Esophagus muscularis mucosa (tissue), 3 donors: ENCODE measurements at regions not wholly inside any gene's neighbourhood (a gene's known extent, or its start where the extent isn't known, plus 50 kb on each side); places are given as distances from the start of the nearest gene placed in this dataset.

Experiments used
- POLR2A ChIP-seq: fragments of 450-650 bp; IDR thresholded peaks from one replicate; pipeline ENCODE4 v1.6.1; 2017; ENCODE audit warnings: antibody characterized with exemption, moderate library complexity, mild to moderate bottlenecking, low read depth
- TF ChIP-seq, protein P1 (sequence below), 3 experiments: fragments of 200-600 bp in 2 of 3; fragments of 450-650 bp in 1 of 3; sonication (generic) in 2 of 3; IDR thresholded peaks; one replicate each; pipeline ENCODE4 v1.5.1; 2017 to 2019; ENCODE audit warnings: antibody characterized with exemption in 3 of 3, mild to moderate bottlenecking in 2 of 3, moderate library complexity in 1 of 3

DNA sequence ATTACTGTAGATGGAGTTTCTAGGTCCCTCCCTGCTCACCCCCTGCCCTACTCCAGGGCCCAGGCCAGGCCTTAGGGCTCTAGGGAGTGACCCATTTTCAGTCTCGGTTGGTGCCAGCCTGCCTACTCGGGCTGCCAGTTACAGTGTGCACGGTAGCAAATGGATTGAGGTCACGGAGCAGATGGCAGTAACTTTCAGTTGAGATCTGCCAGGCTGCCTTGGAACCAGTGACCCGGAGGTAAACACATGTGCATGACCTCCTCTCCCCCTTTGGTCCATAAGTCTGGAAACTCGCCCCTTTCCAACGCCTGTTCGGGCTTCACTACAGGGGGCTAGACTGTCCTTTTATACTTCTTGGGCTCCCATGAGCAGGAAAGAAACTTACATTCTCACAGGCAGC lies 139.7 kb upstream of the TBX3 start:
- TF ChIP-seq POLR2A, result no peak
- TF ChIP-seq, protein P1, sequence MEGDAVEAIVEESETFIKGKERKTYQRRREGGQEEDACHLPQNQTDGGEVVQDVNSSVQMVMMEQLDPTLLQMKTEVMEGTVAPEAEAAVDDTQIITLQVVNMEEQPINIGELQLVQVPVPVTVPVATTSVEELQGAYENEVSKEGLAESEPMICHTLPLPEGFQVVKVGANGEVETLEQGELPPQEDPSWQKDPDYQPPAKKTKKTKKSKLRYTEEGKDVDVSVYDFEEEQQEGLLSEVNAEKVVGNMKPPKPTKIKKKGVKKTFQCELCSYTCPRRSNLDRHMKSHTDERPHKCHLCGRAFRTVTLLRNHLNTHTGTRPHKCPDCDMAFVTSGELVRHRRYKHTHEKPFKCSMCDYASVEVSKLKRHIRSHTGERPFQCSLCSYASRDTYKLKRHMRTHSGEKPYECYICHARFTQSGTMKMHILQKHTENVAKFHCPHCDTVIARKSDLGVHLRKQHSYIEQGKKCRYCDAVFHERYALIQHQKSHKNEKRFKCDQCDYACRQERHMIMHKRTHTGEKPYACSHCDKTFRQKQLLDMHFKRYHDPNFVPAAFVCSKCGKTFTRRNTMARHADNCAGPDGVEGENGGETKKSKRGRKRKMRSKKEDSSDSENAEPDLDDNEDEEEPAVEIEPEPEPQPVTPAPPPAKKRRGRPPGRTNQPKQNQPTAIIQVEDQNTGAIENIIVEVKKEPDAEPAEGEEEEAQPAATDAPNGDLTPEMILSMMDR (IDR thresholded peaks at IDR 0.05), result no peak
